Body of pancreas (tissue), 4 donors: ENCODE measurements at regions not wholly inside any gene's neighbourhood (a gene's known extent, or its start where the extent isn't known, plus 50 kb on each side); places are given as distances from the start of the nearest gene placed in this dataset.

ENCODE experiments used
- ATAC-seq: fragments of 150-250 bp; one replicate; pipeline ENCODE4 v1.9.1; 2016
- DNase-seq, 4 donors: peaks; one replicate each; pipeline ENCODE4 v3.0.0-alpha.2; 2019
- H3K27ac ChIP-seq, 4 donors: fragments of 200-600 bp; sonication (generic); 1 replicate in 3 of 4; 2 replicates in 1 of 4; pipeline versions ENCODE4 v1.5.1 to v1.6.1; 2016 to 2019; ENCODE audit warnings: mild to moderate bottlenecking in 1 of 4, mixed read lengths in 1 of 4, moderate library complexity in 1 of 4
- H3K27me3 ChIP-seq, 2 donors: fragments of 200-600 bp; sonication (generic); one replicate each; pipeline ENCODE4 v1.6.0; 2016; ENCODE audit warnings: mild to moderate bottlenecking in 1 of 2
- H3K36me3 ChIP-seq, 2 donors: fragments of 200-600 bp; sonication (generic); replicated peaks in 1 of 2; 2 replicates each; pipeline ENCODE4 v1.5.1; 2016; ENCODE audit warnings: low read depth in 2 of 2; ENCODE audit not compliant: insufficient read depth in 1 of 2
- H3K4me1 ChIP-seq: fragments of 200-600 bp; sonication (generic); one replicate; pipeline ENCODE4 v1.6.0; 2016
- H3K4me3 ChIP-seq, 2 donors: fragments of 200-600 bp; sonication (generic); 1 replicate in 1 of 2; 2 replicates in 1 of 2; pipeline ENCODE4 v1.5.1; 2016 to 2019
- H3K9me3 ChIP-seq, 3 donors: fragments of 200-600 bp; sonication (generic); 1 replicate in 2 of 3; 2 replicates in 1 of 3; pipeline ENCODE4 v1.5.1; 2016
- CTCF ChIP-seq, 7 experiments: fragments of 450-650 bp in 4 of 7; fragments of 200-600 bp in 3 of 7; sonication (generic) in 3 of 7; IDR thresholded peaks; one replicate each; pipeline ENCODE4 v1.5.1; 2016 to 2019; ENCODE audit warnings: antibody characterized with exemption in 7 of 7
- POLR2A ChIP-seq, 3 donors: fragments of 450-650 bp; IDR thresholded peaks; one replicate each; pipeline ENCODE4 v1.6.1; 2016; ENCODE audit warnings: antibody characterized with exemption in 3 of 3, mild to moderate bottlenecking in 2 of 3
- WGBS, 2 donors: methylation state at CpG; one replicate each; pipeline ENCODE4 v1.1.5; 2017; 5-methylcytosine and 5-hydroxymethylcytosine counted together
- intact Hi-C: fragments of 100-400 bp; cut with DNase I; formaldehyde crosslinking; loops from one replicate; pipeline ENCODE4 v1.15.1; 2023

- H3K36me3 ChIP-seq = no peaks in the 10 kb centered on the region
- DNase-seq (no peak), ATAC-seq (no peak)
- H3K27ac ChIP-seq = no peak overlapping the region
- no peak overlapping the region for H3K4me3 ChIP-seq
- intact Hi-C loops = no loop called here
- H3K27me3 ChIP-seq = no peaks in the 10 kb centered on the region
- WGBS, 2 donors = 70 to 80% methylated on average over 13 of the region's 13 CpGs
- TF ChIP-seq POLR2A (IDR thresholded peaks at IDR 0.05) (no peak), CTCF (IDR thresholded peaks at IDR 0.05) (no peak)
- no peaks in the 10 kb centered on the region for H3K9me3 ChIP-seq
- no peaks in the 10 kb centered on the region for H3K4me1 ChIP-seq
These were observed 379.8 kb downstream of the SIPA1L2 start for GRCh38 chr1:232249861-232250777.

GRCh38 chr1:232249339-232249738 is 380.6 kb downstream of the SIPA1L2 start:
- TF ChIP-seq CTCF (IDR thresholded peaks at IDR 0.05) = no peak
- TF ChIP-seq POLR2A (IDR thresholded peaks at IDR 0.05) = no peak
- no peaks in the 10 kb centered on the region for H3K36me3 ChIP-seq
- no peak for ATAC-seq
- no peaks in the 10 kb centered on the region for H3K4me1 ChIP-seq
- intact Hi-C loops = no loop called here
- no peaks in the 10 kb centered on the region for H3K27me3 ChIP-seq
- DNase-seq = no peak
- H3K4me3 ChIP-seq = no peak overlapping the region
- WGBS, 2 donors = 76 to 89% methylated on average over 2 of the region's 2 CpGs
- H3K9me3 ChIP-seq = no peaks in the 10 kb centered on the region
- H3K27ac ChIP-seq = no peak overlapping the region

- no peak overlapping the region for H3K27ac ChIP-seq
- WGBS, 2 donors = 51 to 71% methylated on average over 5 of the region's 5 CpGs
- H3K9me3 ChIP-seq = no peaks in the 10 kb centered on the region
- intact Hi-C loops = no loop called here
- no peak for TF ChIP-seq CTCF (IDR thresholded peaks at IDR 0.05)
- no peak for TF ChIP-seq POLR2A (IDR thresholded peaks at IDR 0.05)
- ATAC-seq = no peak
- no peaks in the 10 kb centered on the region for H3K4me1 ChIP-seq
- H3K4me3 ChIP-seq = no peak overlapping the region
- no peaks in the 10 kb centered on the region for H3K36me3 ChIP-seq
- no peak for DNase-seq
- H3K27me3 ChIP-seq = no peaks in the 10 kb centered on the region
These were observed 381.6 kb downstream of the SIPA1L2 start for GRCh38 chr1:232248276-232248820.

GRCh38 chr1:232247669-232248068 is 382.3 kb downstream of the SIPA1L2 start:
- 72 to 75% methylated on average over 3 of the region's 3 CpGs for WGBS, 2 donors
- no peaks in the 10 kb centered on the region for H3K9me3 ChIP-seq
- H3K4me3 ChIP-seq = no peak overlapping the region

More at GRCh38 chr1:232247669-232248068, 382.3 kb downstream of the SIPA1L2 start:
- Histone ChIP-seq H3K27me3 (no peaks in the 10 kb centered on the region), H3K27ac (no peak overlapping the region), H3K4me1 (no peaks in the 10 kb centered on the region), H3K36me3 (no peaks in the 10 kb centered on the region)
- ATAC-seq (no peak), DNase-seq (no peak)
- intact Hi-C loops = no loop called here
- TF ChIP-seq POLR2A (IDR thresholded peaks at IDR 0.05) (no peak), CTCF (IDR thresholded peaks at IDR 0.05) (no peak)
